ENCODE measurements at regions not wholly inside any gene's neighbourhood (a gene's known extent, or its start where the extent isn't known, plus 50 kb on each side); places are given as distances from the start of the nearest gene placed in this dataset.
"Not testable (repeated sequence)": the region's sequence is repeated elsewhere in the genome, so short reads cannot be mapped to it uniquely, and the experiment has no call there.

- DNase-seq: no peak
Observed at GRCh38 chr4:154030152-154030551, 241.3 kb upstream of the SFRP2 start.

GRCh38 chr4:154029171-154029570, 240.3 kb upstream of the SFRP2 start:
- DNase-seq: no peak

- DNase-seq: no peak
Observed at GRCh38 chr4:154025110-154025509, 236.2 kb upstream of the SFRP2 start.

GRCh38 chr4:154024097-154024694, 235.3 kb upstream of the SFRP2 start:
- no peak for DNase-seq

- DNase-seq: not testable (repeated sequence)
Observed at GRCh38 chr4:154023671-154024070, 234.8 kb upstream of the SFRP2 start.

GRCh38 chr4:154019811-154020210, 230.9 kb upstream of the SFRP2 start:
- no peak for DNase-seq

GRCh38 chr4:154018659-154019058, 229.8 kb upstream of the SFRP2 start:
- DNase-seq: peak; percentile 6

GRCh38 chr4:154015578-154015977, 226.7 kb upstream of the SFRP2 start:
- no peak for DNase-seq

GRCh38 chr4:154014407-154015321, 225.8 kb upstream of the SFRP2 start:
- DNase-seq: no peak

GRCh38 chr4:154013576-154013975, 224.7 kb upstream of the SFRP2 start:
- DNase-seq: no peak

- no peak for DNase-seq
Observed at GRCh38 chr4:154010371-154010770, 221.5 kb upstream of the SFRP2 start.

GRCh38 chr4:154009788-154010187, 220.9 kb upstream of the SFRP2 start:
- DNase-seq: no peak

GRCh38 chr4:154009191-154009590, 220.3 kb upstream of the SFRP2 start:
- no peak for DNase-seq

GRCh38 chr4:154005171-154005520, 216.3 kb upstream of the SFRP2 start:
- no peak for DNase-seq

- no peak for DNase-seq
Observed at GRCh38 chr4:154004507-154005170, 215.8 kb upstream of the SFRP2 start.

GRCh38 chr4:154004016-154004415, 215.1 kb upstream of the SFRP2 start:
- DNase-seq: no peak

GRCh38 chr4:154003378-154003777, 214.5 kb upstream of the SFRP2 start:
- DNase-seq: no peak

GRCh38 chr4:154001193-154001592, 212.3 kb upstream of the SFRP2 start:
- no peak for DNase-seq

- no peak for DNase-seq
Observed at GRCh38 chr4:153997516-153997915, 208.6 kb upstream of the SFRP2 start.

GRCh38 chr4:153989505-153989904, 200.6 kb upstream of the SFRP2 start:
- DNase-seq: no peak

- no peak for DNase-seq
Observed at GRCh38 chr4:153988492-153989363, 199.8 kb upstream of the SFRP2 start.

GRCh38 chr4:153987291-153987690, 198.4 kb upstream of the SFRP2 start:
- DNase-seq: no peak

GRCh38 chr4:153976954-153977353, 188.1 kb upstream of the SFRP2 start:
- DNase-seq: no peak

Data from CD4-positive, alpha-beta T cell treated with Interleukin-12 subunit alpha and Interleukin-12 subunit beta, for 1 hour (primary cell).